Pancreas (tissue), 10 donors: ENCODE measurements at regions not wholly inside any gene's neighbourhood (a gene's known extent, or its start where the extent isn't known, plus 50 kb on each side); places are given as distances from the start of the nearest gene placed in this dataset.

ENCODE experiments used
- ATAC-seq, 4 donors: fragments of 200-7000 bp; cut with Tn5 transposase; one replicate each; pipeline versions ENCODE4 v1.8.0 to v1.9.1; 2020; ENCODE audit warnings: mild to moderate bottlenecking in 4 of 4, moderate library complexity in 4 of 4
- DNase-seq, 6 donors: peaks; one replicate each; pipeline ENCODE4 v3.0.0-alpha.2; 2020
- FAIRE-seq: peaks from 2 replicates; lab custom pipeline; 2012; peaks lifted over from hg19 to GRCh38; lab: Jason Lieb, UNC
- H3K27ac ChIP-seq, 4 donors: fragments of 200-600 bp; sonication (generic); 1 replicate in 3 of 4; 2 replicates in 1 of 4; pipeline versions ENCODE4 v1.5.0 to v1.8.0; 2020
- H3K27me3 ChIP-seq, 4 donors: fragments of 200-600 bp; one replicate each; pipeline ENCODE4 v1.8.0; 2021
- H3K36me3 ChIP-seq, 3 donors: fragments of 200-600 bp; sonication (generic) in 1 of 3; one replicate each; pipeline versions ENCODE4 v1.5.0 to v1.8.0; 2020 to 2021
- H3K4me1 ChIP-seq, 3 donors: fragments of 200-600 bp; one replicate each; pipeline ENCODE4 v1.8.0; 2021
- H3K4me3 ChIP-seq, 4 donors: fragments of 200-600 bp; sonication (generic) in 2 of 4; one replicate each; pipeline versions ENCODE4 v1.5.0 to v1.8.0; 2020 to 2021
- H3K9me3 ChIP-seq, 4 donors: fragments of 200-600 bp; one replicate each; pipeline ENCODE4 v1.8.0; 2021
- CTCF ChIP-seq, 4 donors: fragments of 200-600 bp; sonication (generic) in 3 of 4; IDR thresholded peaks; one replicate each; pipeline versions ENCODE4 v1.5.0 to v1.8.0; 2021; ENCODE audit warnings: antibody characterized with exemption in 4 of 4
- WGBS, 2 donors: extraction: QIAGEN DNeasy Blood & Tissue Kit; methylation state at CpG; one replicate each; pipeline ENCODE4 v1.1.7; 2013; 5-methylcytosine and 5-hydroxymethylcytosine counted together
- intact Hi-C, 3 donors: fragments of 100-400 bp; cut with DNase I; formaldehyde crosslinking; loops; one replicate each; pipeline versions ENCODE4 v1.11.1 to v1.14.2; 2022
- donor health status: healthy with polysubstance abuse.
- donor health status: DM: no; HTN: no; CAD: no; lungs with moderate emphysema.
- donor health status: DM: no; HTN: no; CAD: no.
- donor health status: control.
- donor health status: control.
- donor health status: Bipolar disorder and iron deficiency.
- donor health status: DM: yes; HTN: yes; CAD: no.
- donor health status: DM: no; HTN: no; CAD: no.
- donor health status: DM: no; HTN: no; CAD: no.
- donor health status: DM: yes; HTN: yes; CAD: no.

GRCh38 chr2:100195942-100196341, 53.6 kb upstream of the AFF3 start:
- intact Hi-C loops = no loop called here
- FAIRE-seq (no peak), ATAC-seq (no peak), DNase-seq (no peak)
- H3K9me3 ChIP-seq = no peaks in the 10 kb centered on the region
- no peak overlapping the region for H3K27ac ChIP-seq
- H3K36me3 ChIP-seq = no peaks in the 10 kb centered on the region
- WGBS, 2 donors = 78 to 85% methylated on average over 5 of the region's 5 CpGs
- H3K27me3 ChIP-seq = no peaks in the 10 kb centered on the region
- no peak overlapping the region for H3K4me3 ChIP-seq
- no peaks in the 10 kb centered on the region for H3K4me1 ChIP-seq
- no peak for TF ChIP-seq CTCF (IDR thresholded peaks at IDR 0.05)

DNA sequence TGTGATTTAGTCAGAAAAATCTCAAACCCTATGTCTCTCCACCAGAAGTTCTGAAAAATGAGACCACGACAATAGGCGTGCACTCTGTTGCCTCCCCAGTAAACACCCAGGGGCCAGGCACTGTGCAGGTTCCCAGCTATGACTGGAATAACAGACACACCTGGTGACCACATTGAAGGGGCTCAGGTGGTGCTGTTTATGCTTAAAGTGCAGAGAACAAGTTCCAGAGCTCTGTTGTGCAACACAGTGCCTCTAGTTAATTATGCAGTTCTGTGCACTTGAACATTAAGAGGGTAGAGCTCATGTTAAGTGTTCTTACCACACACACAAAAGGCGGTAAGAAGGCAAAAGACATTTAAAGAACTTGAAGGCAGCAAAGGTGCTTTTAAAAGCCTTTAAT, 52.6 kb upstream of the AFF3 start:
- FAIRE-seq (no peak), ATAC-seq (no peak), DNase-seq (no peak)
- no peaks in the 10 kb centered on the region for H3K4me1 ChIP-seq
- WGBS, 2 donors = 90 to 92% methylated on average over 3 of the region's 3 CpGs
- no peak for TF ChIP-seq CTCF (IDR thresholded peaks at IDR 0.05)
- no peak overlapping the region for H3K27ac ChIP-seq
- intact Hi-C loops = no loop called here
- no peaks in the 10 kb centered on the region for H3K36me3 ChIP-seq
- H3K4me3 ChIP-seq = no peak overlapping the region
- no peaks in the 10 kb centered on the region for H3K9me3 ChIP-seq
- no peaks in the 10 kb centered on the region for H3K27me3 ChIP-seq

DNA sequence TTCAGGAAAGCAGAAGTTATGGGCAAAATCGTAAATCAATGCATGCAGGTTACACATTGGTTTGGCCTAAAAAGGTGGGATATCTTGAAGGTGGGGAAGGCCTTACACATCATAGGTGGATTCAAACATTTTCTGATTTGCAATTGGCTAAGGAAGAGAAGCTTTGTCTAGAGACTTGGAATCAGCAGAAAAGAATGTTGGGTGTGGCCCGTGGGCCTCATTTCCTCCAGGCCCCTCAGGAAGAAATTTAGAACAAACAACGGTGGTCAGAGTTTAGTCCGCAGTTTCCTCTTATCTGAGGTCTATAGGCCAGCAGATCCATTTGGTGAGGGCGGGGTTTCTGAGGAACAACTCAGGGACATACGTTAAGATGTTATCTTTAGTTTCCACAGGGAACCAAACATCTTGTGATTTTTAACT, 50.9 kb upstream of the AFF3 start:
- TF ChIP-seq CTCF (IDR thresholded peaks at IDR 0.05) = no peak
- 72 to 78% methylated on average over 6 of the region's 6 CpGs for WGBS, 2 donors
- FAIRE-seq (no peak), ATAC-seq (no peak), DNase-seq (no peak)
- no peaks in the 10 kb centered on the region for H3K36me3 ChIP-seq
- H3K4me3 ChIP-seq = no peak overlapping the region
- no peaks in the 10 kb centered on the region for H3K4me1 ChIP-seq
- no peaks in the 10 kb centered on the region for H3K9me3 ChIP-seq
- H3K27ac ChIP-seq = no peak overlapping the region
- no peaks in the 10 kb centered on the region for H3K27me3 ChIP-seq
- intact Hi-C loops = no loop called here

DNA sequence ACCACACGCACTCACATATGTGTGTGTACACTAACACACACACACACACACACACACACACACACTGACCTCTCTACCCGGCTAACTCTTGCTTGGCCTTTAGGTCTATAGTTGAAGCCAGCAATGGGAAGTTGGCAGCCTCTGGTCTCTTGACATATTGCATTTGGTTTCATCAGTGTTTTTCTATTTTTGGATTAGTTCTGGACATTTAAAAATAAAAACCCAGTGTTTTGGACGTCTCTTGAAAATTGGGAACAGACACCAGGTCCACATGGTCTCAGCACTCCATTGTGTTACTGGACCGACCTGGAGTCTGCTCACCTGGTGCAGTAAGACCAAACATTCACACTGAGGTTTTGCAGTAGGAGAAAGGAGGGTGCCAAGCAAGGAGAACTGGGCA, 50.4 kb upstream of the AFF3 start:
- TF ChIP-seq CTCF (IDR thresholded peaks at IDR 0.05) = no peak
- no peaks in the 10 kb centered on the region for H3K4me1 ChIP-seq
- DNase-seq (no peak), ATAC-seq (no peak), FAIRE-seq (no peak)
- H3K9me3 ChIP-seq = no peaks in the 10 kb centered on the region
- H3K27me3 ChIP-seq = no peaks in the 10 kb centered on the region
- intact Hi-C loops = no loop called here
- no peaks in the 10 kb centered on the region for H3K36me3 ChIP-seq
- WGBS, 2 donors = 68 to 76% methylated on average over 4 of the region's 4 CpGs
- no peak overlapping the region for H3K4me3 ChIP-seq
- no peak overlapping the region for H3K27ac ChIP-seq

GRCh38 chr2:100192300-100192699, 49.9 kb upstream of the AFF3 start:
- Histone ChIP-seq H3K4me3 (no peak overlapping the region), H3K36me3 (no peaks in the 10 kb centered on the region), H3K27me3 (no peaks in the 10 kb centered on the region), H3K9me3 (no peaks in the 10 kb centered on the region), H3K27ac (no peak overlapping the region), H3K4me1 (no peaks in the 10 kb centered on the region)
- WGBS, 2 donors = 97 to 98% methylated on average over 3 of the region's 3 CpGs
- no peak for TF ChIP-seq CTCF (IDR thresholded peaks at IDR 0.05)
- ATAC-seq (no peak), FAIRE-seq (no peak), DNase-seq (no peak)
- intact Hi-C loops = no loop called here
